Keratinocyte (primary cell): ENCODE measurements at regions not wholly inside any gene's neighbourhood (a gene's known extent, or its start where the extent isn't known, plus 50 kb on each side); places are given as distances from the start of the nearest gene placed in this dataset.

Source experiments
- CTCF ChIP-seq, 3 experiments: IDR thresholded peaks in 1 of 3; conservative IDR thresholded peaks in 1 of 3; optimal IDR thresholded peaks in 1 of 3; 2 replicates in 2 of 3; 3 replicates in 1 of 3; pipeline versions ENCODE3 to v1.5.1; 2011; ENCODE audit warnings: low read length in 3 of 3, mild to moderate bottlenecking in 3 of 3, moderate library complexity in 2 of 3, control low read depth in 1 of 3, inconsistent platforms in 1 of 3; ENCODE audit not compliant: insufficient read depth in 2 of 3; ENCODE audit errors: extremely low read depth in 1 of 3
- EZH2 ChIP-seq: IDR thresholded peaks from one replicate; pipeline ENCODE4 v1.6.1; 2012; ENCODE audit warnings: inconsistent platforms, mild to moderate bottlenecking, low read length, moderate library complexity

- no peak for TF ChIP-seq CTCF (optimal IDR thresholded peaks at IDR 0.05 in 1 of 3, IDR thresholded peaks at IDR 0.05 in 1 of 3, conservative IDR thresholded peaks at IDR 0.05 in 1 of 3; ENCODE audit: extremely low read depth in 1 of 3, insufficient read depth in 2 of 3, low read length in 3 of 3)
- no peak for TF ChIP-seq EZH2
These were observed 807.2 kb downstream of the TBC1D22A start for GRCh38 chr22:47569389-47570299.
